ENCODE measurements at regions not wholly inside any gene's neighbourhood (a gene's known extent, or its start where the extent isn't known, plus 50 kb on each side); places are given as distances from the start of the nearest gene placed in this dataset.

GRCh38 chr3:110815008-110815583 lies 256.5 kb upstream of the NECTIN3 start:
- H3K27ac Mint-ChIP-seq = peak overlapping the region; percentile 84
- peaks cover 28% of the 10 kb centered on the region for H3K4me1 Mint-ChIP-seq
- no peak for DNase-seq
- H3K27me3 Mint-ChIP-seq = peaks cover 18% of the 10 kb centered on the region
- ChIA-PET POLR2A (interaction anchor here (1.5 to 1.6 kb wide), 2 partner anchors 725 to 732 kb away, joined by 4 read pairs; no protein-coding TSS in a partner anchor), CTCF (interaction anchor here (1.3 kb wide), 1 partner anchor 733 kb away, joined by 4 read pairs; no protein-coding TSS in a partner anchor)
- H3K9me3 Mint-ChIP-seq = no peaks in the 10 kb centered on the region
- H3K4me3 Mint-ChIP-seq = peak overlapping the region; percentile 52
- peaks cover 2% of the 10 kb centered on the region for H3K36me3 Mint-ChIP-seq (ENCODE audit: low read depth)

GRCh38 chr3:110816008-110816407 lies 255.6 kb upstream of the NECTIN3 start:
- no peak for DNase-seq
- H3K4me3 Mint-ChIP-seq = no peak overlapping the region
- H3K9me3 Mint-ChIP-seq = no peaks in the 10 kb centered on the region
- H3K27ac Mint-ChIP-seq = peak overlapping the region; percentile 22
- H3K36me3 Mint-ChIP-seq (ENCODE audit: low read depth) = no peaks in the 10 kb centered on the region
- peaks cover 28% of the 10 kb centered on the region for H3K4me1 Mint-ChIP-seq
- CTCF ChIA-PET = no interaction called here
- H3K27me3 Mint-ChIP-seq = peaks cover 15% of the 10 kb centered on the region
- POLR2A ChIA-PET = no interaction called here

GRCh38 chr3:110821586-110821985 lies 250.0 kb upstream of the NECTIN3 start:
- Mint-ChIP-seq H3K36me3 (ENCODE audit: low read depth) (no peaks in the 10 kb centered on the region), H3K4me1 (no peaks in the 10 kb centered on the region), H3K4me3 (no peak overlapping the region), H3K27ac (no peak overlapping the region), H3K9me3 (no peaks in the 10 kb centered on the region), H3K27me3 (peaks cover 6% of the 10 kb centered on the region)
- DNase-seq = no peak
- CTCF ChIA-PET = no interaction called here
- POLR2A ChIA-PET = no interaction called here

- Mint-ChIP-seq H3K36me3 (ENCODE audit: low read depth) (no peaks in the 10 kb centered on the region), H3K9me3 (no peaks in the 10 kb centered on the region), H3K4me1 (no peaks in the 10 kb centered on the region), H3K4me3 (no peak overlapping the region), H3K27ac (no peak overlapping the region), H3K27me3 (peaks cover 9% of the 10 kb centered on the region)
- ChIA-PET POLR2A (no interaction called here), CTCF (no interaction called here)
- no peak for DNase-seq
Observed at GRCh38 chr3:110822971-110823370, 248.6 kb upstream of the NECTIN3 start.

GRCh38 chr3:110846971-110847370 lies 224.6 kb upstream of the NECTIN3 start:
- ChIA-PET CTCF (no interaction called here), POLR2A (no interaction called here)
- no peak overlapping the region for H3K27ac Mint-ChIP-seq
- no peaks in the 10 kb centered on the region for H3K4me1 Mint-ChIP-seq
- H3K9me3 Mint-ChIP-seq = peaks cover 6% of the 10 kb centered on the region
- H3K36me3 Mint-ChIP-seq (ENCODE audit: low read depth) = no peaks in the 10 kb centered on the region
- DNase-seq = no peak
- H3K4me3 Mint-ChIP-seq = no peak overlapping the region
- peaks cover 15% of the 10 kb centered on the region for H3K27me3 Mint-ChIP-seq

- H3K27ac Mint-ChIP-seq = no peak overlapping the region
- POLR2A ChIA-PET = no interaction called here
- CTCF ChIA-PET = no interaction called here
- H3K27me3 Mint-ChIP-seq = peaks cover 13% of the 10 kb centered on the region
- H3K4me1 Mint-ChIP-seq = no peaks in the 10 kb centered on the region
- H3K9me3 Mint-ChIP-seq = peaks cover 6% of the 10 kb centered on the region
- DNase-seq = no peak
- no peak overlapping the region for H3K4me3 Mint-ChIP-seq
- H3K36me3 Mint-ChIP-seq (ENCODE audit: low read depth) = no peaks in the 10 kb centered on the region
Observed at GRCh38 chr3:110849064-110849463, 222.6 kb upstream of the NECTIN3 start.

- H3K27me3 Mint-ChIP-seq = peaks cover 13% of the 10 kb centered on the region
- no peaks in the 10 kb centered on the region for H3K4me1 Mint-ChIP-seq
- ChIA-PET CTCF (no interaction called here), POLR2A (no interaction called here)
- no peaks in the 10 kb centered on the region for H3K9me3 Mint-ChIP-seq
- DNase-seq = no peak
- no peak overlapping the region for H3K27ac Mint-ChIP-seq
- no peaks in the 10 kb centered on the region for H3K36me3 Mint-ChIP-seq (ENCODE audit: low read depth)
- no peak overlapping the region for H3K4me3 Mint-ChIP-seq
Observed at GRCh38 chr3:110851736-110852135, 219.9 kb upstream of the NECTIN3 start.

- POLR2A ChIA-PET = no interaction called here
- Mint-ChIP-seq H3K4me3 (no peak overlapping the region), H3K27ac (no peak overlapping the region), H3K36me3 (ENCODE audit: low read depth) (no peaks in the 10 kb centered on the region), H3K27me3 (no peaks in the 10 kb centered on the region), H3K9me3 (no peaks in the 10 kb centered on the region), H3K4me1 (no peaks in the 10 kb centered on the region)
- CTCF ChIA-PET = no interaction called here
- no peak for DNase-seq
Observed at GRCh38 chr3:110855207-110855606, 216.4 kb upstream of the NECTIN3 start.

GRCh38 chr3:110856916-110857315 lies 214.7 kb upstream of the NECTIN3 start:
- ChIA-PET POLR2A (no interaction called here), CTCF (no interaction called here)
- no peak overlapping the region for H3K4me3 Mint-ChIP-seq
- H3K27ac Mint-ChIP-seq = no peak overlapping the region
- no peaks in the 10 kb centered on the region for H3K36me3 Mint-ChIP-seq (ENCODE audit: low read depth)
- no peaks in the 10 kb centered on the region for H3K27me3 Mint-ChIP-seq
- H3K4me1 Mint-ChIP-seq = no peaks in the 10 kb centered on the region
- no peak for DNase-seq
- H3K9me3 Mint-ChIP-seq = no peaks in the 10 kb centered on the region

GRCh38 chr3:110858549-110858948 lies 213.1 kb upstream of the NECTIN3 start:
- Mint-ChIP-seq H3K27ac (no peak overlapping the region), H3K9me3 (no peaks in the 10 kb centered on the region), H3K4me1 (no peaks in the 10 kb centered on the region), H3K27me3 (no peaks in the 10 kb centered on the region), H3K4me3 (no peak overlapping the region), H3K36me3 (ENCODE audit: low read depth) (no peaks in the 10 kb centered on the region)
- ChIA-PET POLR2A (no interaction called here), CTCF (no interaction called here)
- no peak for DNase-seq

GRCh38 chr3:110859336-110859735 lies 212.3 kb upstream of the NECTIN3 start:
- CTCF ChIA-PET = no interaction called here
- no peak for DNase-seq
- POLR2A ChIA-PET = no interaction called here

GRCh38 chr3:110859993-110860392 lies 211.6 kb upstream of the NECTIN3 start:
- POLR2A ChIA-PET = no interaction called here
- H3K36me3 Mint-ChIP-seq (ENCODE audit: low read depth) = no peaks in the 10 kb centered on the region
- CTCF ChIA-PET = no interaction called here
- H3K4me1 Mint-ChIP-seq = no peaks in the 10 kb centered on the region
- no peak overlapping the region for H3K4me3 Mint-ChIP-seq
- H3K9me3 Mint-ChIP-seq = no peaks in the 10 kb centered on the region
- no peaks in the 10 kb centered on the region for H3K27me3 Mint-ChIP-seq
- DNase-seq = no peak
- no peak overlapping the region for H3K27ac Mint-ChIP-seq

More at GRCh38 chr3:110859336-110859735, 212.3 kb upstream of the NECTIN3 start:
- no peaks in the 10 kb centered on the region for H3K9me3 Mint-ChIP-seq
- no peak overlapping the region for H3K4me3 Mint-ChIP-seq
- H3K4me1 Mint-ChIP-seq = no peaks in the 10 kb centered on the region
- no peak overlapping the region for H3K27ac Mint-ChIP-seq
- H3K36me3 Mint-ChIP-seq (ENCODE audit: low read depth) = no peaks in the 10 kb centered on the region
- H3K27me3 Mint-ChIP-seq = no peaks in the 10 kb centered on the region

GRCh38 chr3:110865934-110866333 lies 205.7 kb upstream of the NECTIN3 start:
- Mint-ChIP-seq H3K9me3 (no peaks in the 10 kb centered on the region), H3K4me3 (no peak overlapping the region), H3K4me1 (no peaks in the 10 kb centered on the region), H3K27ac (no peak overlapping the region), H3K36me3 (ENCODE audit: low read depth) (no peaks in the 10 kb centered on the region), H3K27me3 (peaks cover 2% of the 10 kb centered on the region)
- ChIA-PET POLR2A (no interaction called here), CTCF (no interaction called here)
- DNase-seq = no peak

GRCh38 chr3:110868106-110868505 lies 203.5 kb upstream of the NECTIN3 start:
- Mint-ChIP-seq H3K4me3 (no peak overlapping the region), H3K36me3 (ENCODE audit: low read depth) (no peaks in the 10 kb centered on the region), H3K27ac (no peak overlapping the region), H3K27me3 (peaks cover 2% of the 10 kb centered on the region), H3K4me1 (no peaks in the 10 kb centered on the region), H3K9me3 (no peaks in the 10 kb centered on the region)
- ChIA-PET CTCF (no interaction called here), POLR2A (no interaction called here)
- no peak for DNase-seq

- Mint-ChIP-seq H3K9me3 (peaks cover 7% of the 10 kb centered on the region), H3K27me3 (peaks cover 6% of the 10 kb centered on the region)
- CTCF ChIA-PET = no interaction called here
Observed at GRCh38 chr3:110869736-110870135, 201.9 kb upstream of the NECTIN3 start.

More at GRCh38 chr3:110869736-110870135, 201.9 kb upstream of the NECTIN3 start:
- no peak overlapping the region for H3K4me3 Mint-ChIP-seq
- no peaks in the 10 kb centered on the region for H3K4me1 Mint-ChIP-seq
- H3K27ac Mint-ChIP-seq = no peak overlapping the region
- H3K36me3 Mint-ChIP-seq (ENCODE audit: low read depth) = no peaks in the 10 kb centered on the region
- POLR2A ChIA-PET = no interaction called here
- no peak for DNase-seq

Data from activated CD4-positive, alpha-beta memory T cell treated with anti-CD3 and anti-CD28 coated beads, Interleukin-2, amount 10 ng/mL, durations not matched to agents 7 days and 5 days (primary cell).